SJCRH30 (cell line): ENCODE measurements at regions not wholly inside any gene's neighbourhood (a gene's known extent, or its start where the extent isn't known, plus 50 kb on each side); places are given as distances from the start of the nearest gene placed in this dataset.

ENCODE experiments used
- DNase-seq, 2 experiments: peaks; one replicate each; pipeline ENCODE4 v3.0.0-alpha.2; 2015 to 2020
- H3K27ac ChIP-seq: fragments of 250-450 bp; sonication (Bioruptor Pico); 2 replicates; pipeline ENCODE4 v1.5.1; 2020; ENCODE audit warnings: mild to moderate bottlenecking, moderate library complexity
- H3K27me3 ChIP-seq: fragments of 250-450 bp; sonication (Bioruptor Pico); 2 replicates; pipeline ENCODE4 v1.5.1; 2020; ENCODE audit warnings: mild to moderate bottlenecking, moderate library complexity
- H3K36me3 ChIP-seq: fragments of 250-450 bp; sonication (Bioruptor Pico); 2 replicates; pipeline ENCODE4 v1.5.1; 2020; ENCODE audit warnings: mild to moderate bottlenecking, moderate library complexity
- H3K4me1 ChIP-seq: fragments of 250-450 bp; sonication (Bioruptor Pico); 2 replicates; pipeline ENCODE4 v1.5.1; 2020; ENCODE audit warnings: mild to moderate bottlenecking, moderate library complexity
- H3K4me3 ChIP-seq: fragments of 250-450 bp; sonication (Bioruptor Pico); 2 replicates; pipeline ENCODE4 v1.5.1; 2020; ENCODE audit warnings: mild to moderate bottlenecking, moderate library complexity
- H3K9me3 ChIP-seq: fragments of 250-450 bp; sonication (Bioruptor Pico); replicated peaks from 2 replicates; pipeline ENCODE4 v1.5.1; 2020; ENCODE audit warnings: mild to moderate bottlenecking, moderate library complexity

DNA sequence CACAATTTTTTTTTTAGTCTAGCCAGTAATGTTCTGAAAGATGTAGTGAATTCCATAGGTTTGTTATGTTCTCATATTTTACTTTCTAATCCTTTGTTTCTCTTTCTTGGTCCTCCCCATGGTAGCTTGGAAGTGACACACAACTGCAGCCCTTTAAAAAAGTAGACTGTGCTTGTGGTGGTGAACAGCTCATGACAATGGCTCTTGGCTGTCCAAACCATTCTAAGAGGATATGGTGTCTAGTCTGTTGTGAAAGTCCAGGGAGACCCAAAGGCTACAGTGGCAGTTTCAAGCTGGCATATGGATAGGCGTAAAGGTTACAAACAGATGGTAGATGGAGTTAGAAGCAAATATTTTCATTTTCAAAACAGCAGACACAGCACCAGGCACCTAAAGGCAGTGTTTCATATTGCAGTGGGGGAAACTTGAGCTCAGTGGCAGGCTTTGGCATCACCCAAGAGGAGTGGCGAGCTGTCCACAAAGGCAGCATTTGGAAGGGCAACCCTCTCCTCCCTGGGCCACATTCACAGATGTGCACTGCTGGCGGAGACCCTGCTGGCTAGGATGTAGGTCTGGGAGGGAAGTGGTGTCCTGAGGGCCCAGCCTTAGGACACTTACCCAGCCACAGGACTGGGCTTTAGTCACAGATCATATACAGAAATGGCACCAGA is 102.1 kb downstream of the DYRK2 start:
- H3K36me3 ChIP-seq = no peaks in the 10 kb centered on the region
- DNase-seq = no peak
- H3K4me3 ChIP-seq = no peak overlapping the region
- H3K27ac ChIP-seq = no peak overlapping the region
- H3K4me1 ChIP-seq = peaks cover 14% of the 10 kb centered on the region
- H3K9me3 ChIP-seq = 0 out of 2 replicates have a peak, but pooled peaks cover 2% of the 10 kb centered on the region
- no peaks in the 10 kb centered on the region for H3K27me3 ChIP-seq

DNA sequence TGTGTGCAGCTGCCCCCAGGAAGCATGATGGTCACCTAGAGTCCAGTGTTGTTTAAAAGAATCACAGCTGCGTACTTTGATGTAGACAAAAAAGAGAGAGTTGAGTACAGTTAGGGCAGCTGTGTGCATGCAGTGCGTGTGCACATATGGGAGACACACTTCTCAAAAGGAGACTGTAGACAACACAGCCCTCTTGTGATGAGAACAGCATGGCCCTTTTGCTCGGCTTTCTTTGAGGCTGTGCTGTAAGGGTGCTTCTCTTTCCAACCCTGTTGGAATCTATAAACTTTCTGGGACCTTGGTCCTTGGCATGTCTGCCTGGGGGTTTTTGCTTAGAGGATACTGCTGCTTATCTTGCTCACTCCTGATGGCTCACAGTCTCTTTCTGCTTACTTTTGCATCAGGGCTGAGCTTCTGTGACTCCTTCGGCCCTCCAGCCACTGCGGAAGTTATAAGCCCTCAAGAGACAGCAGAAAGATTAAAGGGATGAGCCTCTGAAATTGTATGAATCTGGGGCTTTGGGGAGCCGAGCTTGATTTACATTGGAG is 102.9 kb downstream of the DYRK2 start:
- H3K4me1 ChIP-seq = peaks cover 14% of the 10 kb centered on the region
- DNase-seq = no peak
- no peaks in the 10 kb centered on the region for H3K27me3 ChIP-seq
- H3K4me3 ChIP-seq = no peak overlapping the region
- H3K9me3 ChIP-seq = 0 out of 2 replicates have a peak, but pooled peaks cover 2% of the 10 kb centered on the region
- no peaks in the 10 kb centered on the region for H3K36me3 ChIP-seq
- H3K27ac ChIP-seq = no peak overlapping the region

DNA sequence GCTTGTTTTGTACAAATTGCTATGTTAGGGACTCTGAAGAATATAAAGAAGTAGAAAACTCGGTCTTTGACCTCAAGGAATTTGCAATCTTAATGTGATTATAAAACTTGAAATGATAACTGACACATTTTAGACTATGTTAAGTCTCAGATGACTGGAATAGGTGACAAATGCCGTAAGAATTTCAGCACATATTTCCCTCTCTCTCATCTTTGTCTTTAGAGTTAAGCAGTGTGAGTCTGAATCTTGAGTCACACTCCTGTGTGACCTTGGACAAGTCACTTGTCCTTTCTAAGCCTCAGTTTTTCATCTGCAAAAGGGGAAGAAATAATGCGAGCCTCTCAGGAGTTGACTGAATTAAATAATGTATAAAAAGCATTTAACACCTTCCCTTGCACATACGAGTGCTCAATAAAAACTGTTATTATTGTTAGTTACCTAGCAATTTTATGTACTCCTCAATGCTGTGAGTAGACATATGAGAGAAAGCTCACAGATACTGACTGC is 103.7 kb downstream of the DYRK2 start:
- Histone ChIP-seq H3K27ac (no peak overlapping the region), H3K4me3 (no peak overlapping the region)
- no peak for DNase-seq

DNA sequence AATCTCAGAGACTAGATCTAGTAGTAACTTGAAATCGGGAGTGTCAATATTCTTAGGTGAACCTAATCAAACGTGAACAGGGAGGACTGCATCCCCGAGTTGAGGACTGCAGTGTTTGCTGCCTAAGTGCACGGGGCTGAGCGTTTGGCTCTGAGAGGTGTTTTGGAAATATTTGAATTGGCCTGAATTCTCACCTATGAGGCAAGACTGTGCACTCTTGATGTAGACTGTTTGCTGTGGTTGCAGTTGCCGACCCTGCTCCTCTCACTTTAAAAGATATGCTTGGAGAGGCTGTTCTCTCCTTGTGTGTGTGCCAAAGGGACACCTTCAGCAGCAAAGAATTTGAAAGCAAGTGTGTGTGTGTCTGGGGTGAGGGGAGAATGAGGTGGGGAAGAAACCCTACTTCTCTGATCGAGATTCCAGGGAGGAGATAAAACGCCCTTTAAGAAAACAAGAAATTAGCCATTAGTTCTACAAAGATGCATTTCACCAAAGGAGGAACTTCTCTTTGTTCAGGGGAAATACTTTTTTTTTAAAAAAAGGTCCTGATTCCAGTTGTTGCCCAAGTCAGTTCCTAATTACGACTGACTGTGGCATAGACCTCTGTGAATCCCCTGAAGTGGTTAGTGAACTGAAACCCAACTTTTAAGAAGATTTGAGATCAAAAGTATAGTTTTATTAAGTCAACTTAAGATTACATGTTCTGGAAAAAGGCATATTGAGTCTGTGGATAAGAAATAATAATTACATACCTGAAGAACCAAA is 106.6 kb downstream of the DYRK2 start:
- Histone ChIP-seq H3K4me1 (no peaks in the 10 kb centered on the region; the same call in 1 of the 2 replicates), H3K27me3 (no peaks in the 10 kb centered on the region), H3K36me3 (no peaks in the 10 kb centered on the region), H3K27ac (no peak overlapping the region), H3K9me3 (no peaks in the 10 kb centered on the region; the same call in 1 of the 2 replicates), H3K4me3 (no peak overlapping the region)
- no peak for DNase-seq

More for the DNA sequence above, 103.7 kb downstream of the DYRK2 start:
- H3K36me3 ChIP-seq = no peaks in the 10 kb centered on the region
- peaks cover 14% of the 10 kb centered on the region for H3K4me1 ChIP-seq
- H3K27me3 ChIP-seq = no peaks in the 10 kb centered on the region
- 0 out of 2 replicates have a peak, but pooled peaks cover 2% of the 10 kb centered on the region for H3K9me3 ChIP-seq

DNA sequence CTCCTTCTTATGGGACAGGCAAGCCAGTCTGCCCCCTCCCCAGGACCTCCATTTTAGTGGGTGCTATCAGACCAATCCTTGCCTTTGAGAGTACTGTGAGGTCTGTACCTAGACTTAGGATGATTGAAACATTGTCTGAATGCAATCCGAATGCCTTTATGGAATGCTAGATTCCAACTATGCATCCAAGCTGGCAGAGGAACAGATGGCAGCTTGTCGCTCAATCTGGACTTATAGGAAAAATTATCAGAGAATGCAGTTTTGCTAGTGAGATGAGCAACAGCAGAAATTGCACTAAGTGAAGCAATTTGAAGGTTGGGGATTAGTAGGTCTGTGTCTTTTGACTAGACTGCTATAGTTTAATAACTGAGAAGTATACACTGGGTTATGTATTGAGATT is 109.1 kb downstream of the DYRK2 start:
- no peaks in the 10 kb centered on the region; the same call in 1 of the 2 replicates for H3K9me3 ChIP-seq
- DNase-seq = no peak
- H3K27ac ChIP-seq = no peak overlapping the region
- no peaks in the 10 kb centered on the region for H3K36me3 ChIP-seq
- H3K27me3 ChIP-seq = no peaks in the 10 kb centered on the region
- no peaks in the 10 kb centered on the region; the same call in 1 of the 2 replicates for H3K4me1 ChIP-seq
- no peak overlapping the region for H3K4me3 ChIP-seq

DNA sequence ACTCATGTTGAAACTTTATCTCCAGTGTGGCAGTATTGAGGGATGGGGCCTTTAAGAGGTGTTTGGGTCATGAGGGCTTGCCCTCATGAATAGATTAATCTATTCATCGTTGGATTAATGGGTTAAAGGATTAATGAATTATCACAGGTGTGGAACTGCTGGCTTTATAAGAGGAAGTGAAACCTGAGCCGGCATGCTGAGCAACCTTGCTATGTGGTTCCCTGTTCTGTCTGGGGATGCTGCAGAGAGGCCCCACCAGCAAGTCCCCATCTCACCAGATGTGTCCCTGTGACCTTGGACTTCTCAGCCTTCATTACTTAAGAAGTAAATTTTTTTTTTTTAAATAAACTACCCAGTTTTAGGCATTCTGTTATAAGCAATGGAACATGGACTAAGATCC is 109.6 kb downstream of the DYRK2 start:
- DNase-seq = no peak
- H3K27me3 ChIP-seq = no peaks in the 10 kb centered on the region
- no peaks in the 10 kb centered on the region; the same call in 1 of the 2 replicates for H3K4me1 ChIP-seq
- no peaks in the 10 kb centered on the region; the same call in 1 of the 2 replicates for H3K9me3 ChIP-seq
- no peak overlapping the region for H3K27ac ChIP-seq
- H3K4me3 ChIP-seq = no peak overlapping the region
- H3K36me3 ChIP-seq = no peaks in the 10 kb centered on the region

DNA sequence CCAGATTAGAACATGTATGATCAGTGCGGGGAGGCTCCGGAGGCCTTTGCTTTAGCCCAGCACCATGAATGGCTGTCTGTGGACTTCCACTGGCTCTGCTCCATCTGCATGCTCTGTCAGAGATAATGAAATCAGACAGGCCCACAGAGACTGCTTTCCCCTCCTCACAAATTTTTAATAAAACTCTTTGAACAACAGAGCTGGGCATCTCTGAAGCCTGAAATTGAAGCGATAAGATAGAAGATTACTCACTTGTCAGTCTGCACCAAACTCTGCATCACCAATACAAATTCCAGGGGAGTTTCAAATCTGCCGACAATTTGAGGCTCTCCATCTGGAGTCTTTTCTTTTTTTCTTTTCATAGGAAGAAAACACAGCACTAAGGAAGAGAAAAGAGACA is 110.0 kb downstream of the DYRK2 start:
- Histone ChIP-seq H3K4me3 (no peak overlapping the region), H3K27me3 (no peaks in the 10 kb centered on the region), H3K4me1 (no peaks in the 10 kb centered on the region; the same call in 1 of the 2 replicates), H3K9me3 (no peaks in the 10 kb centered on the region; the same call in 1 of the 2 replicates), H3K36me3 (no peaks in the 10 kb centered on the region), H3K27ac (no peak overlapping the region)
- DNase-seq = no peak

DNA sequence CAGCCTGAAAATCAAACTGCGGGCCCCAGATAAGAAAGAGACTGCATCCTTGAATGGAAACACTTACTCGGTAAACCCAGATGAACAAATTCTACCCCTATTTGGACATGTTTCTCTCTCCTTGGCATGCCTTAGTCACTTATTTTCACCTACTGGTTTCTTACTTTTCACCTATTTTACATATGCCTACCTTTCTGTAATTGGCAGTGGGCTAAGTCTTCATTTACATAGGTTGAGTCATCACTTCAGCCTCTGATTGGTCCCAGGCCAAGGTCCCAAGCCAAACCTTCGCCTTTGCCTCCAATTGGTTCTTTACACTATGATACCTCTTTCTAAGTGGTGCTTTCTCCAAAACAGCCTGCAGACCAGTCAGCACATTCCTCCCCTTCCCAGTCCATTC is 111.3 kb downstream of the DYRK2 start:
- H3K9me3 ChIP-seq = no peaks in the 10 kb centered on the region; the same call in 1 of the 2 replicates
- H3K4me3 ChIP-seq = no peak overlapping the region
- no peaks in the 10 kb centered on the region; the same call in 1 of the 2 replicates for H3K4me1 ChIP-seq
- no peaks in the 10 kb centered on the region for H3K27me3 ChIP-seq
- no peak overlapping the region for H3K27ac ChIP-seq
- no peak for DNase-seq
- no peaks in the 10 kb centered on the region for H3K36me3 ChIP-seq

DNA sequence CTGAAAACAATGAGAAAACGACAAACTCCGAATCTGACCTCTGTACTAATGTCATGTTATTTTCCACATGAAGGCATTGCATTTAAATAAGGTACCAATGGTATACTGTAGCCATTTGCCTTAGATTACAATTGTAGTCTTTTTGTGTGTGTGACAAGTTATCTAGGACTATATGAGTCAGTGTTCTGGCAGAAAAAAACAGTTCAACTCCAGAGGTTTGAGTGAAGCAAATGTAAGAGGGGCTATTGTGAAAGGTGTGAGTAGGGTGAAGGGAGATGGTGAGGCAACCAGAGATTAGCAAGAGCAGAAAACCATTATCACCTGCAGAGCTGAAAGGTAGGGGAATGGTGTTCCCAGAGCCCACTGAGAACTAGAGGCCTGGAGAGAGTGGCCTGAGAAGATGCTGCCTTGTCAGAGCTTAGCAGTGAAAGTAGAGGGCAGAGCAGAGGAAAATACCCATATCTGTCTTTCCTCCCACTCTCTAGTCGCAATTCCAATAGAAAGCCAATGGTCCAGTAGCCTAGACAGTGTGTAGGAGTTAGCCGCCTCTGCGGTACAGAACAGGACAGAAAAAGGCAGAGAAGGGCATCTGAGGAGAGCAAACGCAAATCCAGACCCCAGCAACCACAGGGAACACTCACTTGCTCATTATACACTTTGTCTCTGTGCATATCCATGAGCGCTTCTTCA is 112.2 kb downstream of the DYRK2 start:
- no peaks in the 10 kb centered on the region for H3K27me3 ChIP-seq
- H3K9me3 ChIP-seq = no peaks in the 10 kb centered on the region; the same call in 1 of the 2 replicates
- no peak overlapping the region for H3K27ac ChIP-seq
- no peak for DNase-seq
- no peak overlapping the region for H3K4me3 ChIP-seq
- no peaks in the 10 kb centered on the region for H3K36me3 ChIP-seq
- H3K4me1 ChIP-seq = no peaks in the 10 kb centered on the region; the same call in 1 of the 2 replicates

DNA sequence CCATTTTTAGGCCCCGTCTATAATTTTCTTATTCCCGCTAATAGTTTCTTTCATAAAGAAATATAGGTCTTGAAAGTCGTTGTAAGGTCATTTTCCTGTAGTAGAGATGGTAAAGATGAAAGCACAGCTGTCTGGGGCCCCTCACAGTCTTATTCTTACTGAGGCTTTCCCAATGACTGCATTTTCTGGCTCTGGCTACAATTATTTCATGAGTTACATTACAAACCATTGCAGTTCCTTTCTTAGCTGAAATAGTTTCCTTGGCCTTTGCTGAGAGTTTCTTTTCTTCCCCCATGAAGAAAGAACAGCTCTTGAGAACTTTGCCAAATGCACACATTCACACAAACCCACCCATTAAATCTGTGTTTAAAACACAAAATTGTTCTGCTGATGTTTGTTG is 113.0 kb downstream of the DYRK2 start:
- Histone ChIP-seq H3K27ac (no peak overlapping the region), H3K9me3 (no peaks in the 10 kb centered on the region; the same call in 1 of the 2 replicates), H3K36me3 (no peaks in the 10 kb centered on the region), H3K4me3 (no peak overlapping the region), H3K4me1 (peaks cover 2% of the 10 kb centered on the region), H3K27me3 (no peaks in the 10 kb centered on the region)
- no peak for DNase-seq

DNA sequence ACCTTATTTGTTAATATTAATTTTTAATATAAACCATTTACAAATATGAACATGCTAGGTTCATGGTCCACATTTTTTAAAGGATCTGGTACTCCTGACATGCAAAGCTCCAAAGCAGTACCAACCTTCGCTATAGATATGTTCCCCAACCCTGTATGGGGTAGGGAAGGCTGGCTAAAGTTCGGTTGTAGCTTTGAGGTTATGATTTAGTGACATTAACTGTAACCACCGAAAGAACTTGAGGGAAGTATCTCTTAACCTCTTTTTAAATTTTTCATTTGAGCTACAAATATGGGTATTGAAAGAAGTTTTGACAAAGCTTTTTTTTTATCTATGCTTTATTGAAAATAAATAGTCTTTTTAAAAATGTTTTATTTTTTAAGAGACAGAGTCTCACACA is 115.5 kb downstream of the DYRK2 start:
- Histone ChIP-seq H3K4me1 (peaks cover 3% of the 10 kb centered on the region; the same call in 1 of the 2 replicates), H3K27me3 (no peaks in the 10 kb centered on the region), H3K9me3 (no peaks in the 10 kb centered on the region), H3K36me3 (no peaks in the 10 kb centered on the region), H3K27ac (no peak overlapping the region), H3K4me3 (no peak overlapping the region)
- no peak for DNase-seq

DNA sequence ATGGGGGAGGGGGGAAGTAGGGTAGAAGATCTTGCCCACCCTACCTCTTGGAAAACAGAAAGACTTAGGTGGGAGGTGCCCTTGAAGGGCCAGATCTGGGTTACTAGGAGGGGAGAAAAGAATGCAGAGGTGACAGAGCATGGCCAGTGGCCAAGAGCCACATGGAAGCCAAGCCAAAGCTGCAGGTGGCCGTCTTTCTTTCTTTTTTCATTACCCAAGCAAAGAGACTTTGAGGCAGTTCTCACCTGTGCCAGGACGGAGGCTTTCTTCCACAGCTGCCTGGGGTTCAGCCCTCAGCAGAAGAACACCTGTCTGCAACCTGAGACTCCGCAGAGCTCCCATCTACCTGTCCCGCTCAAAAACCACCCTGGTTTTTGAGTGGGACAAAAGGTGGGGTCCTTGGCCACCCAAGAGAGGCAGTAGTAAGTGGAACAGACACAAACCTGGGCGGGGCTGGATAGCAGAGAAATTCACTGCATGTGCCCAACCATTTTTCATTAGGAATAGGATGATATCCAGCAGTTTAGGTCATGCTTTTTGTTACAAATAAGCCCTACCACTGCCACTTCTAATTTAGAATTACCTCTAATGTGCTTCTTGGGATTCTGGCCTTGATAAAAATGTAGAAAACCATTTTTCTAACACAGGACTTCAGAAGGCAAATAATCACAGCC is 116.5 kb downstream of the DYRK2 start:
- no peak overlapping the region for H3K4me3 ChIP-seq
- no peaks in the 10 kb centered on the region for H3K27me3 ChIP-seq
- no peak overlapping the region for H3K27ac ChIP-seq
- peaks cover 3% of the 10 kb centered on the region; the same call in 1 of the 2 replicates for H3K4me1 ChIP-seq
- DNase-seq = no peak
- no peaks in the 10 kb centered on the region for H3K36me3 ChIP-seq
- H3K9me3 ChIP-seq = no peaks in the 10 kb centered on the region

DNA sequence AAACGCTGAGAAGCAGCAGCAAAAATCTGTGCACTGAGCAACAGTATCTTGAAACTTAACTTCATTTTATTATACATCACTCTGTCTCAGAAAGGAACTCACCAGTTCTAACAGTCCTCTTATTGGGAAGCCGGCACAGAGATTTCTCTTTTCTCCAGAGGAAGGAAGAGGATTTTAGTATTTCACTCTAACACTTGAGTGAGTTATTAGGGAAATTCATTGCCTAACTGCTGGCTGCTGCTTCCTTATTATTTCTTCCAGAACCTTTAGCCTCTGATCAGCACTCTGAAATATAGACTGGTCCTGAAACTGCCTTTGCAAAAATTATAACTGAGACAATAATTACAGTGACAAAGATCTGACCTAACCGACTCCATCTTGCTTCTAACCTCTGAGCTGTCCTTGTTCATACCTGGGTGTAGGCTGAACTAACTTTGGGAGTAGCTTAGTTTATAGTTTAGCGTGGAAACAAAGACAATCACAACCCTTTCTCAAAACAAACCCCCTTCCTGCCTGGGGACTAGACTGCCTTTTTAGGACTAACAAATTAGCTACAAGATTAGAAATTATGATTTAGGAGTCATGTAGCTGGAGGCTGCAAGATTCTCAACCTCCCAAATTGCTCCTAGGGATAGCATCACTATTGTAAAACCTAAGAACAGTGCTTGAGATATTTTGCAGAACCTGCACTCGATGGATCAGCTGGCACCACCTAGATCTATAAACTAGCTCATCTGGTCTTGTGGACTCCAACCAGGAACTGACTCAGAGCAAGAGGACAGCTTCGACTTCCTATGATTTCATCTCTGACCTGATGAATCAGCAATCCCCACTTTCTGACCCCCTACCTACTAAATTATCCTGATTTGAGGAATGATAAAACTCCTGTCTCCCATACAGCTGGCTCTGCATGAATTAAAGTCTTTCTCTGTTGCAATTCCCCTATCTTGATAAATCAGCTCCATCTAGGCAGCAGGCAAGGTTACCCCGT is 117.5 kb downstream of the DYRK2 start:
- Histone ChIP-seq H3K27me3 (no peaks in the 10 kb centered on the region), H3K27ac (no peak overlapping the region), H3K4me3 (no peak overlapping the region), H3K9me3 (no peaks in the 10 kb centered on the region), H3K36me3 (no peaks in the 10 kb centered on the region), H3K4me1 (peaks cover 3% of the 10 kb centered on the region; the same call in 1 of the 2 replicates)
- DNase-seq = no peak
